T-helper 17 cell (primary cell): ENCODE measurements at regions not wholly inside any gene's neighbourhood (a gene's known extent, or its start where the extent isn't known, plus 50 kb on each side); places are given as distances from the start of the nearest gene placed in this dataset.

Source experiments
- ATAC-seq: fragments of 150-1000 bp; cut with Tn5 transposase; 2 replicates; pipeline ENCODE4 v1.10.0; 2021; ENCODE audit warnings: mild to moderate bottlenecking, moderate library complexity
- DNase-seq, 3 donors: peaks; one replicate each; pipeline versions ENCODE4 v3.0.0 to v3.0.0-alpha.2; 2020 to 2021
- H3K9me3 ChIP-seq: one replicate; pipeline ENCODE4 v1.7.0; 2013; ENCODE audit warnings: low read length, mild to moderate bottlenecking; ENCODE audit not compliant: control insufficient read depth, poor library complexity, severe bottlenecking
- H3K27ac Mint-ChIP-seq: one replicate; pipeline ENCODE4 v1.8.0; 2022; ENCODE audit warnings: mild to moderate bottlenecking, moderate library complexity, mixed read lengths
- H3K27me3 Mint-ChIP-seq: one replicate; pipeline ENCODE4 v1.8.0; 2022; ENCODE audit warnings: mixed read lengths
- H3K36me3 Mint-ChIP-seq: one replicate; pipeline ENCODE4 v1.8.0; 2022; ENCODE audit warnings: low read depth, mixed read lengths
- H3K4me1 Mint-ChIP-seq: one replicate; pipeline ENCODE4 v1.8.0; 2022; ENCODE audit warnings: mild to moderate bottlenecking, mixed read lengths
- H3K4me3 Mint-ChIP-seq: one replicate; pipeline ENCODE4 v1.8.0; 2022; ENCODE audit warnings: mild to moderate bottlenecking, moderate library complexity, mixed read lengths

DNA sequence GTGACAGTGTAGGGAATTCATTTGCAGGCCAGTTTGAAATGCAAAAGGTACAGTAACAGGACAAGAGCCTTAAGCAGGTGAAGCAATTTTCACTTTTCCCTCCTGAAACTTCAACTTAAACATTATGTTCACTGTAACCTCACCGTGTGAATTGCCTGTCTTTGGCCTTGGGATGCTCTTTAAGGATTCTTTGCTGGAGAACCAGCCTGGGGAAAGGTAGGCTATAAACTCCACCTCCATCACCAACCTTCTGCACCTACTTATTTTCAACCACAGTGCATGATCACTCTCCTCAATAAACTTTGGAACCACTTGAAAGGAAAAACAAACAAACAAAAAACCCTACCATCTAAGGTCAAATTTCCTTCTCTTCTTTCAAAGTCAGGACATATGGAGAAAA, 300.5 kb downstream of the TLE1 start:
- no peak overlapping the region for H3K27ac Mint-ChIP-seq
- ATAC-seq (no peak), DNase-seq (no peak)
- H3K9me3 ChIP-seq = no peaks in the 10 kb centered on the region
- no peaks in the 10 kb centered on the region for H3K4me1 Mint-ChIP-seq
- no peaks in the 10 kb centered on the region for H3K36me3 Mint-ChIP-seq
- no peaks in the 10 kb centered on the region for H3K27me3 Mint-ChIP-seq
- H3K4me3 Mint-ChIP-seq = no peak overlapping the region

DNA sequence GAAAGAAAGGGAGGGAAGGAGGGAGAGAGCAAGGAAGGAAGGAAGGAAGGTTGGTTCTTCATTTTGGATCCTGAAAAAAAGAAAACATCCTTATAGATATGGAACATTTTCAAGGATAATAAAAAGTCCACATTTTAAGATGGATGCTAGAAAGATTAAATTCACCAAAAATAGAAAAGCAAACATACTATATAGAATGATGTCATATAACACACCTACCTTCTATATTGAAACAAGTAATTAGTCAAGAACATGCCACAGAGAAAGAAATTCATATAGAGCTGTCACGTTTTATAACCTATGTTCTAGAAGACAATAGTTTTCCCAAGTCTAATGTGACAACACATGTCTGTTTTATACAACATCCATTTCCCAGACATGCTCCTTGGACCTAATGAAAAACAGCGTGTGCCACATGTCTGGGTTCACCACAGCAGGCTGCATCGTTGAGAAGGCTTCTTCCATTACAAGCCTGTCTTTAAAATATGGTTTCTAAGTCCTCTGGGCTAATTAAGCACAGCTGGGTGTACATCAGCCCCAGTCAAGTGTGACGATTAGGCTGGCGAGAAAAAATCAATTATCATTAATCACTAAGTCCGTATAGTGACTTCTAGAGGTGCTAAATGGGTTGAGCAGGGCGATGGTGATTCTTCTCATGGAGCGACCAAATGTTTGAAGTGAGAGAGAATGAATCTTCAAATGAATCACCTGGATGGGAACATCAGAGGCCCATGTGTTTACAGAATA, 301.8 kb downstream of the TLE1 start:
- Mint-ChIP-seq H3K36me3 (no peaks in the 10 kb centered on the region), H3K4me3 (no peak overlapping the region), H3K27me3 (no peaks in the 10 kb centered on the region), H3K4me1 (no peaks in the 10 kb centered on the region), H3K27ac (no peak overlapping the region)
- ATAC-seq = no peak
- DNase-seq = no peak
- no peaks in the 10 kb centered on the region for H3K9me3 ChIP-seq

DNA sequence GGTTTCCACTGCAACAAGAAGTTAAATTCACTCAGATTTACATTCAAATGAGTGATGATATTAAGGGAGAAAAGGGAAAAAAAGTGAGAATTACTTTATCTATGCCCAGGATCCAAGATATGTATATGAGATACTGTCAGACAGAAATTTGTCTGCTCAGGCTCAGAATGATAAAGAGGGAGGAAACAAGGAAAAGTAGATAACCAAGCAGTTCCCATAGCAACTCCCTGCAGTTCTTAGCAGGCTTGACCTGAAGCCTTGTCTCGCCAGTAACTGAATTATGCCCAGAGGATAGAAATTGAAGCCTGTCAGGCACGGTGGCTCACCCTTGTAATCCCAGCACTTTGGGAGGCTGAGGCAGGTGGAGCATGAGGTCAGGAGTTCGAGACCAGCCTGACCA, 304.4 kb downstream of the TLE1 start:
- Mint-ChIP-seq H3K27ac (no peak overlapping the region), H3K36me3 (no peaks in the 10 kb centered on the region), H3K4me3 (no peak overlapping the region), H3K4me1 (no peaks in the 10 kb centered on the region), H3K27me3 (no peaks in the 10 kb centered on the region)
- H3K9me3 ChIP-seq = no peaks in the 10 kb centered on the region
- ATAC-seq = no peak
- DNase-seq = no peak

DNA sequence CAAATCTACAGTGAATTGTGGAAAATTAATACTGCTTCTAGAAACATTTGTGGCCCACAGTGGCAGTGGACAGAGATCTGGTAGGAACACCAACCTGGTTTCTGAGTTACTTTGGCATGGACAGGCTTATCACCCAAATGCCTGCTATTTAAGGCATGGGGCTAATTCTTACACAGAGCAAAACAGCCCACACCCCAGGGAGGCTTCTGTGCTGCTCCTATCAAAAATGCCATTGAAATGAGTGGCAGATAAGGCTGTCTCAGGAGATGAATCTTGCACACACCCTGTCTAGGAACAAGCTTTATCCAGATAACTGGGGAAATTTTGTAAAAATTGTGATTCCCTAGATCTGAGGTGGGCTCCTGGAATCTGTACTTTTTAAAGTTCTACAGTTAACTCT, 307.1 kb downstream of the TLE1 start:
- H3K4me1 Mint-ChIP-seq = no peaks in the 10 kb centered on the region
- no peaks in the 10 kb centered on the region for H3K27me3 Mint-ChIP-seq
- no peak overlapping the region for H3K4me3 Mint-ChIP-seq
- ATAC-seq (no peak), DNase-seq (no peak)
- no peaks in the 10 kb centered on the region for H3K9me3 ChIP-seq
- no peaks in the 10 kb centered on the region for H3K36me3 Mint-ChIP-seq
- H3K27ac Mint-ChIP-seq = no peak overlapping the region

DNA sequence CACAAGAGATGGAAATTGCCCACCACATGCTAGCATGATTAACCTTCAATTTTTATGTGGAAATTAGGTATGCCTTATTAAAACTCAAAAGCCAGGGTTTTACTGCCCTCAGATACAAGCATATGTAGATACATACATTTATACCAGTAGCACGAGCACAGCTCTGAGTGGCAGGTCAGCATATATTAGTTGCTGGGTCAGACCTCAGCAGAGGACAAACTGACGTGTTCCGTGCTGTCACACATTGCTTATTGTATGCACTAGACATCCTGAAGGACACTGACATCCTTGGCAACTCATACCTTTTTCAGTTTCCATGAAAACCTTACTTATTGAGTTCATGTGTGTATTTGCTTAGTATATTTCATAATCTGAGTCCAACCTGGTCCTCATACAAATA, 307.7 kb downstream of the TLE1 start:
- H3K9me3 ChIP-seq = no peaks in the 10 kb centered on the region
- Mint-ChIP-seq H3K4me1 (no peaks in the 10 kb centered on the region), H3K27ac (no peak overlapping the region), H3K27me3 (no peaks in the 10 kb centered on the region), H3K4me3 (no peak overlapping the region), H3K36me3 (no peaks in the 10 kb centered on the region)
- DNase-seq (no peak), ATAC-seq (no peak)

DNA sequence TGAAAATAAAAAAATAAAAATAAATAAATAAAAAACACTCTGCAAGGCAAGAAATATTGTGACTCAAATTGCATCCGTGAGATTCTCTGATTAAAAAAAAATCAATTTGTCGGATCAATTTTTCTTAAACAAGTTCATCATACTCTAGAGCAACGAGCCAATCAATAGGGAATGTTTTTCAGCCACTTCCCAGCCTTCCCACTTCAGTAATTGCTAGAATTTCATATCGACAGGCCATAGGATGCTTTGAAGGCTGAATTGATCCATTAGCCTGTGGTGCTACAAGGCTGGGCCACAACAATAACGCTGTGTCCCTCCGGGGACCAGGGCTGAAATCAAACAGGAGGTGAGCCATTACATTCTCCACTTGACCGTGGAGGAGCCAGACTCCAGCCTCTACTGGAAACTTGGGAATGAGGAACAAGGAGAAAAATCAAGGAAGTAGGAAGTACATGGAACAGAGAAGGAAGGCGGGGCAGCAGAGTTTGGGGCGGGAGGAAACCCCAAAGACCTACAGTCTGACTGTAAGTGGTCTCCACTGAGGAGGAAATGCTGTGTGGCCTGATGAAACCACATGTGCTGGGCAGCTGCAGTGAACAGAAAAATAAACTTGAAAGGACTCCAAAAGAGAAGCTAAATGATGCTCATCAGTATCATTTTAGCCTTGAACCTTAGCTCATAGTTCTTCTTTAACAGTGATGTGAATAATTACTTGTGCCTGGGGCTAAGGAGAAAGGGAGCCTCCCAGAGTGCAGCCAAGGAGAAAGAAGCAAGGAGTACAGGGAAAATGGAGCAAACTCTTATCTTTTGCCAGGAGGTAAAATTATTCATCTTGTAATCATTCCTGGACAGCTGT, 308.6 kb downstream of the TLE1 start:
- ATAC-seq = no peak
- Mint-ChIP-seq H3K4me3 (no peak overlapping the region), H3K36me3 (no peaks in the 10 kb centered on the region), H3K4me1 (no peaks in the 10 kb centered on the region), H3K27me3 (no peaks in the 10 kb centered on the region), H3K27ac (no peak overlapping the region)
- H3K9me3 ChIP-seq = no peaks in the 10 kb centered on the region
- DNase-seq = no peak

DNA sequence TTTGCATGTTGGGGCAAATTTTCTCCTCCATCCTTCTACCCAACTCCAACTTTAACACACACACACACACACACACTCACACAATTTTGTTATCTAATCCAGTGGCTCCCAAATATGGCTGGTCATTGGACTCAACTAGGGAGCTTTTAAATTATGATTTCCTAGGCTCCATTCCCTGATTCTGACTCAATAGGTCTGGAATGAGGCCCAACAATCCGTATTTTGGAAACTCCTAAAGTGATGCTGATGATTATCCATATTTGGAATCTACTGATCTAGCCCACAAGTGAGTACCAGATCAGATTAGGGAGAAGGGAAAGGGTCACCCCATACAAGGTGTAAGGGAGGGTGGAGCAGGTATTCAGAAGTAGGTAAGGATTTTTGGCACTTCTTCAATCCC, 309.7 kb downstream of the TLE1 start:
- Mint-ChIP-seq H3K4me1 (no peaks in the 10 kb centered on the region), H3K27me3 (no peaks in the 10 kb centered on the region), H3K36me3 (no peaks in the 10 kb centered on the region), H3K4me3 (no peak overlapping the region), H3K27ac (no peak overlapping the region)
- ATAC-seq (no peak), DNase-seq (no peak)
- no peaks in the 10 kb centered on the region for H3K9me3 ChIP-seq

DNA sequence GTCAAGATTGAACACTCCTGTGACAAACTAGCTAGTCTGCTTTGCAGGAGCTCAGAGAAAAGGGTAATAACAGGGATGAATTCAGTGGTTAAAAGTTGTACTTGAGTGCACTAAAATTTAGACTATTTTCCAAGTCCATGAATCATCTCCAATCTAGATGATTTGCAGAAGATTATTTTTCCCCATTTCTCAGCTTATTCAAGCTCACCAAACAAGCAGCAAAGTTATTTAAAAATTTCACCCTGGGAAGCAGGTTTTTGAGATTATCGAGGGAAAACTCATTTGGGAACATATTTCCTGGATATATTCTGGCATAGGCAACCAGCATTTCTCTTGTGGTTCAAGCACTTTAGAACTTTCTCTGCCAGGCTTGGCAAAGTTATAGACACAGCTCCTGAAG, 311.4 kb downstream of the TLE1 start:
- H3K27me3 Mint-ChIP-seq = no peaks in the 10 kb centered on the region
- no peak overlapping the region for H3K27ac Mint-ChIP-seq
- no peaks in the 10 kb centered on the region for H3K9me3 ChIP-seq
- DNase-seq (no peak), ATAC-seq (no peak)
- H3K36me3 Mint-ChIP-seq = no peaks in the 10 kb centered on the region
- H3K4me3 Mint-ChIP-seq = no peak overlapping the region
- no peaks in the 10 kb centered on the region for H3K4me1 Mint-ChIP-seq

DNA sequence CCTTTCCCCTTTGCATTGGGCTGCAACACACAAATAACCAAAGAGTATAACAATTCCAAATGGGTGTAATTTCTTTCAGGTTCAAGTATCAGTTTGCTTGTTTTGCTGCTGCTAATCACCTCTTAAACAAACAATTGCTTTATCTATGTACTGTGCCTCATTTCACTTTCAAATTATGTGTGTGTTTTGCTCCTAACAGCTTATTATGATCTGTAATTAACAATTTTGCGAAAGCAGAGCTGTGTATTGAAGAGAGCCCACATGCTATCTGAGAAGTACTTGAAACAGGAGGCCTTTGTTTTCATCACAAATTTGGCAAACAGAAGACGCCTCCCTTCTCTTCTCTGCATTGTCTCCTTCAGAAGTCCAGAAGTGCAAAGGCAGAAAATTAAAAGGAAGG, 312.0 kb downstream of the TLE1 start:
- Mint-ChIP-seq H3K4me1 (no peaks in the 10 kb centered on the region), H3K27me3 (no peaks in the 10 kb centered on the region), H3K36me3 (no peaks in the 10 kb centered on the region), H3K4me3 (no peak overlapping the region), H3K27ac (no peak overlapping the region)
- no peaks in the 10 kb centered on the region for H3K9me3 ChIP-seq
- no peak for ATAC-seq
- DNase-seq = no peak

DNA sequence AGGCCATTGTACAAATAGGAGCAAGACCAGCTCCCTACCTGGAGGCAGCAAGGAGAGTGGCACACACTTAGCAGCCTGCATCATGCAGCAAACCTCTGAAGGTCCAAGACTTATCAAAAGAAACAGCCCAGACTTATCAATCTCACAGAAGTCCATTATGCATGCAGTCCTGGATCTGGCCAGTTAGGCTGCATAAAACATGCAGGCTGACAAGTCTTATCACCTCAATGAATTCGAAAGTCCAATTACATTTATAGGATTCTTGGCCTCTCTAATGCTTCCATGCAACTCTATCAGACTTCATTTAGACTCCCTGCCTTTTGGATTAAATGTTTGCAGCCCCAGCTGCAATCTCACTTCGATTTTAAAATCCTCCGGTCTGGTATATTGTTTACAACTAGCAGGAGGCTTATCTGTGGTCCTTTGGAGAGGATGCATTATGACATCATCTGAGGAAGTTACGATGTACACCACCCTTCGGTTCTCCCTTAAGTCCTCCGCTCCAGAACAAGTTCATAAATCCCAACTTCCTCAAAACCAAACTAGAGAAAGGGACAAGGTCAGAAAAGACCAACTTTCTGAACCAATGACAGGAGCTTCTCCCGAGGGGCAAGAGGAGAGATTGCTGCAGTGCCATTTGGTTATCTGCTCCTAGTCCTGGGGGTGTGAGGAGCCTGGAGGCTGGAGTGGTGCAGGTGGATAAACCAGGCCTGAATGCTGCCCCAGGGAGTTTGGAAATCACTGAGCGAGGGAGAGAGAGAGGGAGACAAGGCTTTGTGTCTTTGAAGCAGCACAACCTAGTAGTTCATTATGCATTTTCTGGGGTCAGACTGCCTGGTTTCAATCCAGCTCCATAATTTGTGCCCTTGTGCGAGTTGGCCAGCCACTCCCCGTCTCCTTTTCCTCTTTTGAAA, 313.9 kb downstream of the TLE1 start:
- no peak for DNase-seq
- Mint-ChIP-seq H3K27ac (no peak overlapping the region), H3K36me3 (no peaks in the 10 kb centered on the region), H3K27me3 (no peaks in the 10 kb centered on the region), H3K4me1 (no peaks in the 10 kb centered on the region), H3K4me3 (no peak overlapping the region)
- no peak for ATAC-seq
- H3K9me3 ChIP-seq = no peaks in the 10 kb centered on the region

DNA sequence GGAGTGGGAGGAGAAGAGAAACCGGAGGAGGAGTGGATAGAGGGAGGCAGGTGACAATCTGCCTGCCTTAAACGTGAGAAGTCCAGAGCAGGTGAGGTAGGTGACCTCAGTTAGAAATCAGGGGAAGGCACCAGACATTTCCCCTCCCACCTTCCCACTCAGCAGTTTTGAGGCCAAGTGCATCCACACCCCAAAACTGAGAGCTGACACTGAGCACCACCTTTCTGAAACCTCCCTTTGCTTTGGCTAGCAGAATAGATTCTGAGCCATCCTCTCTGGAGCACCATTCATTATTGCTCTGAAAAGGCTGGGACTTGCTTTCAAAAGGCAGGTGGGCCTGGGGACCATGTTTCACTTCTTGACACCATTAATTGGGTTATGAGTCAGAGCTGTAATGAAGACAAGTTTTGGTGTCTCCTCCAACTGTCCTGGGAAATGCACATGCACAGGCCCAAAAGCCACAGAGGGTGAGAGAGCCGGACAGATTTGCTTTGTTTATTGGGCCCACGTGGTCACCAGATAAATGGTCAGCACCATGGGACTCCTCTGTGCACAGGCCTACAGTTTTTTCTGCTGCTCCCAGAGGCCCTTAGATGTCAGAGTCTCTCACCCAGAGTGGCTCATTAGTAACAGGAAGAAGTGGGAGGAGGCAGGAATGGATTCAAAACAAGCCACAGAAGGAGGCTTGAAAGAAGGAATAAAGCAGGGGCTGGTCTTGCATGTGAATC, 314.7 kb downstream of the TLE1 start:
- DNase-seq (no peak), ATAC-seq (no peak)
- H3K27me3 Mint-ChIP-seq = no peaks in the 10 kb centered on the region
- no peak overlapping the region for H3K4me3 Mint-ChIP-seq
- no peaks in the 10 kb centered on the region for H3K36me3 Mint-ChIP-seq
- H3K27ac Mint-ChIP-seq = no peak overlapping the region
- H3K9me3 ChIP-seq = no peaks in the 10 kb centered on the region
- no peaks in the 10 kb centered on the region for H3K4me1 Mint-ChIP-seq

DNA sequence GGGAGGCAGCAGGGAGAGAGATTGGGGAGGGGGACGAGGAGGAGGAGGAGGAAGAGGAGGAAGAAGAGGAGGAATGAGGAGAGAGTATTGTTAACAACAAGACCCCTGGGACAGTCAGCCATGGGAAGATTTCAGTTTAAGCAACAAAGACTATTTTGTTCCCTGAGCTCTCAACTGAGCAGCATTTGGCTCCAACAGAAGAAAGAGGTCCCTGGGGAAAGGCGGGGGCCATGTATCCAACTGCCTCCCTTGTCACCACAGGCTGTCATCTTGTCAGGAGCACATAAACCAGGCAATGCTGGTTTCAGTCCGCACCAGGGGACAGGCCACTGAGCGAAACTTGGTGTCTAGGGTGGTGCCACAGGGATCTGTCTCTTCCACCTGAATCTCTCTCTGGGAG, 316.1 kb downstream of the TLE1 start:
- H3K4me3 Mint-ChIP-seq = no peak overlapping the region
- H3K27me3 Mint-ChIP-seq = no peaks in the 10 kb centered on the region
- H3K4me1 Mint-ChIP-seq = no peaks in the 10 kb centered on the region
- DNase-seq (no peak), ATAC-seq (no peak)
- no peaks in the 10 kb centered on the region for H3K36me3 Mint-ChIP-seq
- H3K27ac Mint-ChIP-seq = no peak overlapping the region
- H3K9me3 ChIP-seq = no peaks in the 10 kb centered on the region
